H7 (cell line): ENCODE measurements at regions not wholly inside any gene's neighbourhood (a gene's known extent, or its start where the extent isn't known, plus 50 kb on each side); places are given as distances from the start of the nearest gene placed in this dataset.

Experiments used
- DNase-seq: peaks from one replicate; pipeline ENCODE4 v3.0.0; 2012
- H3K27me3 ChIP-seq: 2 replicates; pipeline ENCODE4 v1.6.0; 2011; ENCODE audit warnings: mild to moderate bottlenecking, low read length; ENCODE audit not compliant: control insufficient read depth, insufficient read depth
- H3K36me3 ChIP-seq: replicated peaks from 2 replicates; pipeline ENCODE4 v1.5.1; 2011; ENCODE audit warnings: low read length; ENCODE audit not compliant: control insufficient read depth, insufficient read depth
- H3K4me3 ChIP-seq: 2 replicates; pipeline ENCODE4 v1.5.1; 2011; ENCODE audit warnings: low read depth, mild to moderate bottlenecking, control low read depth, low read length, moderate library complexity; ENCODE audit not compliant: insufficient read depth

DNA sequence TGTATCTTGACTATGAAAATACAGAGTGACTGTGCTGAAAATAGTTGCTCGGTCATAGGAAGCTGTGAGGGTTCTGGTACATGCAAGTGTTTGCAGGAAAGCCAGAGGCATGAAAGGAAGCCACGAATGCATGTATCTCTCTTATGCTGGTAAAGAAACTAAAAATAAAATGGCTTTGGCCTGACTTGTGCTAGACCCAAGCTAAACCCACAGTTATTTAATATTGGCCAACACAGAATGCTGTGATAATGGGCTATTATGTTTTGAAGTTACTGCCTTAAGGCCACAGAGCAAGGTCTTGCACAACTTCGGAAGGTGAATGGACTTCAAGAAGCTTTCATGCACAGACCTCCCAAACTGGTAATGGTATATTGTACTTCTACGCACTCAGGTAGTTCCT is 518.2 kb upstream of the HTR2A start:
- no peak for DNase-seq
- no peaks in the 10 kb centered on the region for H3K36me3 ChIP-seq
- no peak overlapping the region for H3K4me3 ChIP-seq
- no peaks in the 10 kb centered on the region for H3K27me3 ChIP-seq

GRCh38 chr13:47413526-47413925 is 516.7 kb upstream of the HTR2A start:
- Histone ChIP-seq H3K36me3 (no peaks in the 10 kb centered on the region), H3K4me3 (no peak overlapping the region), H3K27me3 (no peaks in the 10 kb centered on the region)
- no peak for DNase-seq

DNA sequence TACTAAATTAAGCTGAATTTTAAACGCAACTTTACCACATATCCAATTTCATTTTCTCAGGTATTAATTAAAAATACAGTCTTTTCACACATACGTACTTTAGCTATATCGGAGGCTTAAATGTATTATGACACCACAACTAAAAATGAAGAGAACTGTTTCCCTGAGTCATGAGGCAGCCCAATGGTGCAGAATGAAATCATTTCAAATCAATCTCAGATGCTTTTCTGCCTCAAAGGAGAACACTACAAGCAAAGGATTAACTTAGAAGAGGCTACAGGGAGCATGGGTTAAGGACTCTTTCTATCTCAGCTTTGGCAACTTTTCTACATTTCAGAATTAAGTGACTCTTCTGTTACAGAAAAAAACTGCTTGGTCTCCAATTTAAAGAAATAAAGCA is 516.3 kb upstream of the HTR2A start:
- no peaks in the 10 kb centered on the region for H3K27me3 ChIP-seq
- no peaks in the 10 kb centered on the region for H3K36me3 ChIP-seq
- DNase-seq, result no peak
- no peak overlapping the region for H3K4me3 ChIP-seq

GRCh38 chr13:47409778-47410177 is 512.9 kb upstream of the HTR2A start:
- Histone ChIP-seq H3K27me3 (no peaks in the 10 kb centered on the region), H3K36me3 (no peaks in the 10 kb centered on the region), H3K4me3 (no peak overlapping the region)
- DNase-seq, result no peak

DNA sequence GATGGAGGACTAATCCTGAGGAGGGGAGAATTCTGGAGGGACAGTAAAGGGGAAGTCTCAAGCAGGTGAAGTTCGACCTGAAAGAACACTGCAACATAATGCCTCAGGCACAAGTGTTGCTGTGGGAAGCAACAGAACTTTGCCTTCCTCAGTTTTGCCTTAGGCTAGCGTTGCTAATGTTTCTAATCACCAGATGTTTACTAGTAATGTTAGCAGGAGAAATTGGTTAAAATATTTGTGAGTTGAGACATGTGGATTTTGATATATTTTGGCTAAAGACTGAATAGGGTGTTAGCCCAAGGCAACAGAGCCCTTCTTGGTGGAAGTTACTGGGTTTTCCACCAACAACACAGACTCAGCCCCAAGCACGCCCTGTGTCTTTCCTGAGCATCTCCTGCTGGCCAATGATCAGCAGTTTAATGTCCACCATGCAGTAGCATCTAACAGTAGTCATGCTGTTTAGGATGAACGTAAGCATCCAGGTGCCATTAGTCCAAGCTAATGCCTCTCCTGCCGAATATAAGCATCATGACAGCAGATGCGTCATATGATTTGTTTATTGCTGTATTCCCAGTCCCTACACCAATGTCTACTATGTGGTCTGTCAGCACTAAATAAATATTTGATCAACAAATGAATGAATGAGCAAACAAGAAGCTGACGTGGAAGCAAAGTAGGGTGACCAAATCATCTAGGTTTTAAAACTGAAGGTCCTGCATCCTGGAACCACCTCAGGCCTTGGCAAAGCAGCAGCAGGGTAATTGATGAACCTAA is 511.9 kb upstream of the HTR2A start:
- no peak overlapping the region for H3K4me3 ChIP-seq
- no peak for DNase-seq
- no peaks in the 10 kb centered on the region for H3K36me3 ChIP-seq
- H3K27me3 ChIP-seq, result no peaks in the 10 kb centered on the region

DNA sequence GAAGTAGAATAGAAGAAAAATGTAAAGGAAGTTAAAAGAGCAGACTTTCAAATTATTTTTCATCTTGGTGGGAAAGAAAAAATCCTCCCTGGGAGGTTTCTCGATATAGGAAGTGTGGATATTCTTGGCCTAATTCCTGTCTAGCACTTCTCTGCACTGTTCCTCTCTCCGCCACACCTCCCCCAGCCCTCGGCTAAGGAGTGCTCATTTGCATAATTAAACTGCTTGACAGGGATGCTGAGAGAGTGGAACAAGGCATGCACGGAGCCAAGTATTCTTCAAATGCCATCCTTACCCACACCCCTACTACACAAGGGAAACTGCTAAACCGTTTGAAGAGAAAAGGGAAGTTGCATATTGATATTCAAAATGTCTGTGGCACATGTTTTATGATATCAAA is 511.0 kb upstream of the HTR2A start:
- DNase-seq, result no peak
- Histone ChIP-seq H3K4me3 (no peak overlapping the region), H3K36me3 (no peaks in the 10 kb centered on the region), H3K27me3 (no peaks in the 10 kb centered on the region)

DNA sequence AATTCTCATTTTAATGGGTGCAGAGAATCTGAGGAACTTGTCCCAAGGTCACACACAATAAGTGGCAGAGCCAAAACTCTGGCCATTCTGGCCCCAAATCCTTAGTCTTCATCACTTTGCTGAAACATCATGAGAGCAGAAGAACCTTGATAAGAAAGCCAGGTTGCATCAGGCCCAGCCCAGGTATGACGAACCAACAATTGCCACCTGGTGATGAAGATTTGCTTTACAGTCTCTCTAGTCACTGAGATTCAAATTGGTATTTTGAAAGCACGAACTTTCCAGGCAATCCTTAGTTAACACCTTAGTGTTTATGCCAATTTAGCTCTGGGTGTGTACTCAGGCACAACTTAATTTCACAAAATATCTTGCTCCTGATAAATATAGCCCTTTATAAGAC is 502.7 kb upstream of the HTR2A start:
- DNase-seq, result peak; percentile 3
- Histone ChIP-seq H3K36me3 (no peaks in the 10 kb centered on the region), H3K4me3 (no peak overlapping the region), H3K27me3 (no peaks in the 10 kb centered on the region)

GRCh38 chr13:47397739-47398138 is 500.9 kb upstream of the HTR2A start:
- no peaks in the 10 kb centered on the region for H3K27me3 ChIP-seq
- no peak for DNase-seq

DNA sequence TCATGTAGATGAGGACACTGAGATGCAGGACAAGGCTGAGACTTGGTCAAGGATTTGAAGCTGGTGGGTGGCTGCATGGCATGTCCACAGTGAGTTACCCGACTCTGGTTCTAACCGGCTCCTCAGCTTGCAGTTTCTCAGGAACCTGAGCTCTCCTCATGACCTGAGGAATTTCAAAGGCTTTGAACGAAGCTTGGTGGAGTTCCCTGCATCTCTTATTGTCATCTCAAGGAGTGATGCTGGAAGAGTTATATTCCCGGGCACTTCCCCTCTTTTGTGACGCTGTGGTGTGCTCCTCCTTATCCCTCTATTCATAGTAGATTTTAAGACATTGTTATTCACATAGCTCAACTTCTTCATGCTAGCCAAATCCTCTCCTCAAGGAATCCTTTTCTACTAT is 500.1 kb upstream of the HTR2A start:
- no peak overlapping the region for H3K4me3 ChIP-seq
- H3K36me3 ChIP-seq, result no peaks in the 10 kb centered on the region
- peak; percentile 2 for DNase-seq
- no peaks in the 10 kb centered on the region for H3K27me3 ChIP-seq

More at GRCh38 chr13:47397739-47398138, 500.9 kb upstream of the HTR2A start:
- H3K4me3 ChIP-seq, result no peak overlapping the region
- no peaks in the 10 kb centered on the region for H3K36me3 ChIP-seq

- DNase-seq, result no peak
- Histone ChIP-seq H3K36me3 (no peaks in the 10 kb centered on the region), H3K27me3 (no peaks in the 10 kb centered on the region), H3K4me3 (no peak overlapping the region)
These were observed 477.9 kb upstream of the HTR2A start for GRCh38 chr13:47374741-47375140.

DNA sequence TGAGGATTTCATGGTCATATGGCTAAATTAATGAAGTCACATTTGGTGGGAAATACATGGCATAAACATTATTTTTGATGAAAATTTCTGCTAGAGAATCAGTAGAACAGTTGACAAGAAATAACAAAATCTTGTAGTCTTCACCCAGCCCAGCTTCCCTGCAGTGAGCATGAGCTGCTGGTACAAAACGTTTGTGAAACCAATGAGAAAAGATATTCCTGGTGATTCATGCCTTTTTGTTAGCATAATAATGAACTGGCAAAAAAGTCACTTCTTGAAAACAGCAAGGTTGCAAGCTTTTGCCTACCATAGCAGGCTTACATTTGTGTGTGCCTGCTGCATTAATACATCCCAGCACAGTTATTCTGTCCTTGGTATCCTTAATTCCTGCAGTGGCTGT is 475.9 kb upstream of the HTR2A start:
- H3K36me3 ChIP-seq, result no peaks in the 10 kb centered on the region
- no peak overlapping the region for H3K4me3 ChIP-seq
- no peaks in the 10 kb centered on the region for H3K27me3 ChIP-seq
- DNase-seq, result peak; percentile 4

- Histone ChIP-seq H3K4me3 (no peak overlapping the region), H3K27me3 (no peaks in the 10 kb centered on the region), H3K36me3 (no peaks in the 10 kb centered on the region)
- DNase-seq, result no peak
These were observed 454.9 kb upstream of the HTR2A start for GRCh38 chr13:47351798-47352197.

GRCh38 chr13:47350334-47351124 is 453.7 kb upstream of the HTR2A start:
- H3K36me3 ChIP-seq, result no peaks in the 10 kb centered on the region
- no peak for DNase-seq
- no peak overlapping the region for H3K4me3 ChIP-seq
- H3K27me3 ChIP-seq, result no peaks in the 10 kb centered on the region

DNA sequence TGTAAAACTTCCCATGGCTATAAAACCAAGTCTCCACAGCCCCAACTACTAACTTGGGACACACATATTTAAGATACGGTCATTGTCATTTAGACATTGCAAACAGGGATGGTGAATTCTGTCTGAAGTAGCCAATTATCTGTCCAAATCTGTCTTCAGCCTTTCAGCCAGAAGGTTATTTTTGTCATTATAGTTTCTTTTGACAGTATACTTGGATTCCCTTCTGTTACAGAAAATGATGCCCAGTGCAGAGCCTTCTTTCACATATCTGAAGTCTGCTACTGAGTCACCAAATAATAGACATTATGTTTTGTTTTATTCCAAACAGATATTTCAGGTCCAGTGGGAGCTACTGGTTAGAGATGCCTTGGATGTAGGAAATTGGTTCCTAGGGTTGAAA is 452.4 kb upstream of the HTR2A start:
- DNase-seq, result no peak
- no peaks in the 10 kb centered on the region for H3K36me3 ChIP-seq
- no peak overlapping the region for H3K4me3 ChIP-seq
- H3K27me3 ChIP-seq, result no peaks in the 10 kb centered on the region

DNA sequence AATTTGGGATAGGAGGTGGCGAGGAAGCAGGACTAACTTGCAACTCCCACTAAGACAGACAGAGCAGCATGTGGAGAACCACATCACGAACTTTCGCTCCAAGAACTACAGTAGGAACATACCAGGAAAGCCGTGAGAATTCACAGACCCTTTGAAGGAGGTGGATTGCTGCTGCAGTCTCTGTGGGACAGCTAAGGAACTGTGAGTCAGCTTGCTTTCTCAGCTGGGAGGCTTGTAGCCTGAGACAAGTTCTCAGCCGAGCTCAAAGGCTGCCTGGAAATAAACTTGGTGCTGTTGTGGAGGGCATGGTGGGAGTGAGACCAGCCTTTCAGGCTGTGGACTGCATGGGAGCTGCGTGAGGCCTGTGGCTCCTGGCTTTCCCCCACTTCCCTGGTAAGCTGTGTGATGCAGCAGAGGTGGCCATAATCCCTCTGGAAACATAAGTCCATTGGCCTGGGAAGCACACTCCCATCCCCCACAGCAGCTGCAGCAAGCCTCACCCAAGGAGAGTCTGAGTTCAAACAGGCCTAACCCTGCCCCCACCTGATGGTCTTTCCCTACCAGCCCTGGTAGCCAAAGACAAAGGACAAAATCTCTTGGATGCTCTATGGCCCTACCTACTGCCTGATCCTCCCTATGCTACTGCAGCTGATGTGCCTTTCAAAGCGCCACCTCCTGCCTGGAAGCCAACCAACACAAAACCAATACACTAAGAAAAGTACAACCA is 441.1 kb upstream of the HTR2A start:
- Histone ChIP-seq H3K36me3 (no peaks in the 10 kb centered on the region), H3K4me3 (no peak overlapping the region), H3K27me3 (no peaks in the 10 kb centered on the region)
- peak; percentile 2 for DNase-seq
